22Rv1 (cell line): ENCODE measurements at regions not wholly inside any gene's neighbourhood (a gene's known extent, or its start where the extent isn't known, plus 50 kb on each side); places are given as distances from the start of the nearest gene placed in this dataset.

Experiments
- H3K27ac ChIP-seq: fragments of 450-650 bp; 2 replicates; pipeline ENCODE4 v1.5.1; 2017
- CTCF ChIP-seq: fragments of 450-650 bp; IDR thresholded peaks from 2 replicates; pipeline ENCODE4 v1.5.1; 2017; ENCODE audit warnings: mild to moderate bottlenecking
- ZFX ChIP-seq: fragments of 450-650 bp; IDR thresholded peaks from 2 replicates; pipeline ENCODE4 v1.6.1; 2017; ENCODE audit warnings: antibody characterized with exemption, borderline replicate concordance

- TF ChIP-seq ZFX (no peak), CTCF (no peak)
- no peak overlapping the region for H3K27ac ChIP-seq
These were observed 434.6 kb upstream of the MAF start for GRCh38 chr16:80034948-80035663.

- no peak for TF ChIP-seq CTCF
- no peak overlapping the region for H3K27ac ChIP-seq
These were observed 433.9 kb upstream of the MAF start for GRCh38 chr16:80034469-80034826.

GRCh38 chr16:80033783-80034468 is 433.4 kb upstream of the MAF start:
- TF ChIP-seq ZFX: no peak
- no peak for TF ChIP-seq CTCF
- no peak overlapping the region for H3K27ac ChIP-seq

GRCh38 chr16:80029761-80030481 is 429.4 kb upstream of the MAF start:
- no peak overlapping the region for H3K27ac ChIP-seq
- TF ChIP-seq ZFX (no peak), CTCF (no peak)

GRCh38 chr16:80029381-80029630 is 428.8 kb upstream of the MAF start:
- H3K27ac ChIP-seq: no peak overlapping the region
- TF ChIP-seq ZFX (no peak), CTCF (no peak)

- H3K27ac ChIP-seq: no peak overlapping the region
- TF ChIP-seq CTCF (no peak), ZFX (no peak)
These were observed 428.2 kb upstream of the MAF start for GRCh38 chr16:80028581-80029380.
